ENCODE measurements at regions not wholly inside any gene's neighbourhood (a gene's known extent, or its start where the extent isn't known, plus 50 kb on each side); places are given as distances from the start of the nearest gene placed in this dataset.

GRCh38 chr12:97203408-97203807, 259.2 kb upstream of the RMST start:
- no peak for ATAC-seq
- TF ChIP-seq ARNTL (CRISPR knock-in tag; IDR thresholded peaks at IDR 0.05; ENCODE audit: borderline replicate concordance, low read depth) (no peak), SNAI2 (CRISPR knock-in tag; IDR thresholded peaks at IDR 0.05) (no peak), TSHZ2 (CRISPR knock-in tag; IDR thresholded peaks at IDR 0.05) (no peak), RARB (CRISPR knock-in tag; IDR thresholded peaks at IDR 0.05) (no peak), ESRRG (CRISPR knock-in tag; IDR thresholded peaks at IDR 0.05) (no peak), GLIS3 (CRISPR knock-in tag; IDR thresholded peaks at IDR 0.05) (no peak), TOX (CRISPR knock-in tag; IDR thresholded peaks at IDR 0.05; ENCODE audit: borderline replicate concordance) (no peak), ISL1 (CRISPR knock-in tag; IDR thresholded peaks at IDR 0.05) (no peak), ZFP30 (CRISPR knock-in tag; IDR thresholded peaks at IDR 0.05) (no peak), BACH2 (CRISPR knock-in tag; IDR thresholded peaks at IDR 0.05; ENCODE audit: borderline replicate concordance) (no peak), ZC3H10 (CRISPR knock-in tag; IDR thresholded peaks at IDR 0.05) (no peak), ZNF70 (CRISPR knock-in tag; IDR thresholded peaks at IDR 0.05) (no peak), ZFP3 (CRISPR knock-in tag; IDR thresholded peaks at IDR 0.05) (no peak), CSDC2 (CRISPR knock-in tag; IDR thresholded peaks at IDR 0.05) (no peak), TCF4 (CRISPR knock-in tag; IDR thresholded peaks at IDR 0.05; ENCODE audit: borderline replicate concordance) (no peak), OSR1 (CRISPR knock-in tag; IDR thresholded peaks at IDR 0.05) (no peak), POU6F1 (CRISPR knock-in tag; IDR thresholded peaks at IDR 0.05; ENCODE audit: borderline replicate concordance, low read depth) (no peak), ZNF8 (CRISPR knock-in tag; IDR thresholded peaks at IDR 0.05) (no peak), CSRNP3 (CRISPR knock-in tag; IDR thresholded peaks at IDR 0.05) (no peak)

- TF ChIP-seq ZC3H10 (CRISPR knock-in tag; IDR thresholded peaks at IDR 0.05) (no peak), PPARA (CRISPR knock-in tag; IDR thresholded peaks at IDR 0.05; ENCODE audit: borderline replicate concordance) (no peak), PATZ1 (CRISPR knock-in tag; IDR thresholded peaks at IDR 0.05; ENCODE audit: borderline replicate concordance) (no peak), CSDC2 (CRISPR knock-in tag; IDR thresholded peaks at IDR 0.05) (no peak), BACH2 (CRISPR knock-in tag; IDR thresholded peaks at IDR 0.05; ENCODE audit: borderline replicate concordance) (no peak), OSR1 (CRISPR knock-in tag; IDR thresholded peaks at IDR 0.05) (no peak), POU6F1 (CRISPR knock-in tag; IDR thresholded peaks at IDR 0.05; ENCODE audit: borderline replicate concordance, low read depth) (no peak), RARB (CRISPR knock-in tag; IDR thresholded peaks at IDR 0.05) (no peak), ZFP3 (CRISPR knock-in tag; IDR thresholded peaks at IDR 0.05) (no peak), ZNF565 (CRISPR knock-in tag; conservative IDR thresholded peaks at IDR 0.05; ENCODE audit: low read depth) (no peak), ZNF70 (CRISPR knock-in tag; IDR thresholded peaks at IDR 0.05) (no peak), CSRNP3 (CRISPR knock-in tag; IDR thresholded peaks at IDR 0.05) (no peak), ESRRG (CRISPR knock-in tag; IDR thresholded peaks at IDR 0.05) (no peak), ISL1 (CRISPR knock-in tag; IDR thresholded peaks at IDR 0.05) (no peak), GLIS3 (CRISPR knock-in tag; IDR thresholded peaks at IDR 0.05) (no peak), SNAI2 (CRISPR knock-in tag; IDR thresholded peaks at IDR 0.05) (no peak)
- no peak for ATAC-seq
Measured at GRCh38 chr12:97209997-97210396, 252.6 kb upstream of the RMST start.

Data from SK-N-SH treated with all-trans-retinoic acid at 6 μM for 48 hours (cell line).